ENCODE measurements at regions not wholly inside any gene's neighbourhood (a gene's known extent, or its start where the extent isn't known, plus 50 kb on each side); places are given as distances from the start of the nearest gene placed in this dataset.

GRCh38 chr12:43095669-43096280 is 456.2 kb downstream of the ADAMTS20 start:
- Histone ChIP-seq H4K20me1 (ENCODE audit: insufficient read depth) (no peaks in the 10 kb centered on the region), H3K9me2 (ENCODE audit: insufficient read depth, low read length) (no peaks in the 10 kb centered on the region), H3K9ac (ENCODE audit: low read length) (no peak overlapping the region), H2AFZ (ENCODE audit: low read depth, low read length) (no peak overlapping the region), H3K4me2 (ENCODE audit: low read length) (no peak overlapping the region), H3K79me2 (replicated peaks; ENCODE audit: insufficient read depth, low read length) (no peaks in the 10 kb centered on the region), H3K4me3 (ENCODE audit: low read length) (no peak overlapping the region), H3K27ac (ENCODE audit: low read length) (no peak overlapping the region), H3K27me3 (ENCODE audit: insufficient read depth, low read depth, low read length) (no peaks in the 10 kb centered on the region), H3K36me3 (ENCODE audit: insufficient read depth, low read length) (no peaks in the 10 kb centered on the region), H3K9me3 (ENCODE audit: low read length) (no peaks in the 10 kb centered on the region), H3F3A (ENCODE audit: insufficient read depth, low read length, poor library complexity, severe bottlenecking) (no peaks in the 10 kb centered on the region)
- TF ChIP-seq EZH2 (IDR thresholded peaks at IDR 0.05; ENCODE audit: borderline replicate concordance, insufficient read depth, low read length, poor library complexity, severe bottlenecking) (no peak), TAF1 (IDR thresholded peaks at IDR 0.05; ENCODE audit: low read depth) (no peak), EP300 (conservative IDR thresholded peaks at IDR 0.05; ENCODE audit: poor library complexity, severe bottlenecking) (no peak), SMC3 (conservative IDR thresholded peaks at IDR 0.05; ENCODE audit: poor library complexity) (no peak), MXI1 (conservative IDR thresholded peaks at IDR 0.05; ENCODE audit: poor library complexity, severe bottlenecking) (no peak), REST (IDR thresholded peaks at IDR 0.05; ENCODE audit: borderline replicate concordance) (no peak), POLR2AphosphoS5 (IDR thresholded peaks at IDR 0.05) (no peak), RAD21 (conservative IDR thresholded peaks at IDR 0.05) (no peak)
- TF ChIP-seq, protein P1, sequence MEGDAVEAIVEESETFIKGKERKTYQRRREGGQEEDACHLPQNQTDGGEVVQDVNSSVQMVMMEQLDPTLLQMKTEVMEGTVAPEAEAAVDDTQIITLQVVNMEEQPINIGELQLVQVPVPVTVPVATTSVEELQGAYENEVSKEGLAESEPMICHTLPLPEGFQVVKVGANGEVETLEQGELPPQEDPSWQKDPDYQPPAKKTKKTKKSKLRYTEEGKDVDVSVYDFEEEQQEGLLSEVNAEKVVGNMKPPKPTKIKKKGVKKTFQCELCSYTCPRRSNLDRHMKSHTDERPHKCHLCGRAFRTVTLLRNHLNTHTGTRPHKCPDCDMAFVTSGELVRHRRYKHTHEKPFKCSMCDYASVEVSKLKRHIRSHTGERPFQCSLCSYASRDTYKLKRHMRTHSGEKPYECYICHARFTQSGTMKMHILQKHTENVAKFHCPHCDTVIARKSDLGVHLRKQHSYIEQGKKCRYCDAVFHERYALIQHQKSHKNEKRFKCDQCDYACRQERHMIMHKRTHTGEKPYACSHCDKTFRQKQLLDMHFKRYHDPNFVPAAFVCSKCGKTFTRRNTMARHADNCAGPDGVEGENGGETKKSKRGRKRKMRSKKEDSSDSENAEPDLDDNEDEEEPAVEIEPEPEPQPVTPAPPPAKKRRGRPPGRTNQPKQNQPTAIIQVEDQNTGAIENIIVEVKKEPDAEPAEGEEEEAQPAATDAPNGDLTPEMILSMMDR (IDR thresholded peaks at IDR 0.05; ENCODE audit: poor library complexity, severe bottlenecking): no peak

DNA sequence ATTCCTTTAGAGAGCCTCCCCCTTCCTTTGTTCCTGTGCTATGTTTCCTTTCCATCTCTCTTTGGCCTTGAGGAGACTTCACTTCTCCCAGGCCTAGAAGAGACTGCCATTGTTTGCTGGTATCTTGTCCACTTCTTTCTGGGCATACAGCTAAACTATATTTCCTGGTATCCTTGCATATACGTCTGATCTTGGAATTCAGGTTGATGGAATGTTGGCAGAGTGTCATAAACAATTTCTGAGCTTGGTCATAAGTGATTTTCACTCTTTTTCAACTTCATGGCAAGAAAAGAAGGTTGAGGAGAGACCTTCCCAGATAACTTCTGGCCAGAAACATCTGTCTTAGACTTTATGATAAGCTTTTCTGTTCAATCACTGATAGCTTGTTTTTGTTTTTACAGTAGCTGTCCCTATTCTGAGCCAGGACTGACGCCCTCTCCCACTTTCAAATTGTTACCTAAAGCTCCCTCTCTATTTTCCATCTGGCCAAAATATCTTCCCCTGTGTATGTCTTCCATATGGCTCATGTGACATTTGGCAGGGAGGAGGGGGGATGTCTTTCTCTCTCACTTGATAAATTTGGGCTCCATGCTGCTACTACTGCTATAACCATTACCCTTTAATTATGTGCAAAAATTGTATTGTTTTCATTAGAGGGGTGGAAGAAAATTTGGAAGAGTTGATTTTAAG is 457.0 kb downstream of the ADAMTS20 start:
- H2AFZ ChIP-seq (ENCODE audit: low read depth, low read length): no peak overlapping the region

More for the DNA sequence above, 457.0 kb downstream of the ADAMTS20 start:
- no peak overlapping the region for H3K9ac ChIP-seq (ENCODE audit: low read length)
- H3K4me2 ChIP-seq (ENCODE audit: low read length): no peak overlapping the region
- H3K4me3 ChIP-seq (ENCODE audit: low read length): no peak overlapping the region
- H3K27ac ChIP-seq (ENCODE audit: low read length): no peak overlapping the region
- H3K79me2 ChIP-seq (replicated peaks; ENCODE audit: insufficient read depth, low read length): no peaks in the 10 kb centered on the region
- no peaks in the 10 kb centered on the region for H4K20me1 ChIP-seq (ENCODE audit: insufficient read depth)
- no peak for TF ChIP-seq TAF1 (IDR thresholded peaks at IDR 0.05; ENCODE audit: low read depth)
- no peak for TF ChIP-seq SMC3 (conservative IDR thresholded peaks at IDR 0.05; ENCODE audit: poor library complexity)
- no peak for TF ChIP-seq MXI1 (conservative IDR thresholded peaks at IDR 0.05; ENCODE audit: poor library complexity, severe bottlenecking)
- TF ChIP-seq EP300 (conservative IDR thresholded peaks at IDR 0.05; ENCODE audit: poor library complexity, severe bottlenecking): no peak
- no peak for TF ChIP-seq POLR2AphosphoS5 (IDR thresholded peaks at IDR 0.05)
- TF ChIP-seq, protein P1 (IDR thresholded peaks at IDR 0.05; ENCODE audit: poor library complexity, severe bottlenecking): no peak
- TF ChIP-seq REST (IDR thresholded peaks at IDR 0.05; ENCODE audit: borderline replicate concordance): no peak
- no peak for TF ChIP-seq RAD21 (conservative IDR thresholded peaks at IDR 0.05)
- TF ChIP-seq EZH2 (IDR thresholded peaks at IDR 0.05; ENCODE audit: borderline replicate concordance, insufficient read depth, low read length, poor library complexity, severe bottlenecking): no peak
- H3K9me3 ChIP-seq (ENCODE audit: low read length): no peaks in the 10 kb centered on the region
- no peaks in the 10 kb centered on the region for H3K27me3 ChIP-seq (ENCODE audit: insufficient read depth, low read depth, low read length)
- H3K36me3 ChIP-seq (ENCODE audit: insufficient read depth, low read length): no peaks in the 10 kb centered on the region
- H3F3A ChIP-seq (ENCODE audit: insufficient read depth, low read length, poor library complexity, severe bottlenecking): no peaks in the 10 kb centered on the region
- H3K9me2 ChIP-seq (ENCODE audit: insufficient read depth, low read length): no peaks in the 10 kb centered on the region
